OCI-LY3 (cell line): ENCODE measurements at regions not wholly inside any gene's neighbourhood (a gene's known extent, or its start where the extent isn't known, plus 50 kb on each side); places are given as distances from the start of the nearest gene placed in this dataset.

Source experiments
- EZH2phosphoT487 ChIP-seq: fragments of 200-600 bp; shearing (Covaris generic); IDR thresholded peaks from 2 replicates; pipeline ENCODE4 v1.6.1; 2018; ENCODE audit warnings: antibody characterized with exemption, mixed run types, low read depth
- TF ChIP-seq, protein P1 (sequence below): fragments of 200-600, 300-600 bp; sonication (generic); IDR thresholded peaks from 2 replicates; pipeline ENCODE4 v1.5.1; 2014; ENCODE audit warnings: antibody characterized with exemption, low read length, low read depth

DNA sequence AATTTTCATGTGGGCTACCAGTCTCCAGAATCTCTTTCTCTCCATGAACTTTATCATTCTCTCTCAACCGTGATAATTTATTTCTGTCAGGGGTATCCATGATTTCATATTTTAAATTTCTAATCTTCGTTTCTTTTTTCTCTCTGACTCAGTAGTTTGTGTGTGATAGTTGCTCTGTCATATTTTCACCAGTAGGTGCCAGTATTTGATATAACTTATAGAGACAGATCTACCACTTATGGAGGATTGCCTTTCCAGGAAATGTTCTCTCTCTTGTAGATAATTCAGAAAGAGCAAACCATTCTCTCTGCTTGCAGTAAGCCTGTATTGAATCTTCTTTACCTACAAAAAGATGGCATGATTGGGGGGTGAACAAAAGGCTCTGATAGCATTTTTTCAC is 79.3 kb upstream of the DYNLT3 start:
- TF ChIP-seq, protein P1, sequence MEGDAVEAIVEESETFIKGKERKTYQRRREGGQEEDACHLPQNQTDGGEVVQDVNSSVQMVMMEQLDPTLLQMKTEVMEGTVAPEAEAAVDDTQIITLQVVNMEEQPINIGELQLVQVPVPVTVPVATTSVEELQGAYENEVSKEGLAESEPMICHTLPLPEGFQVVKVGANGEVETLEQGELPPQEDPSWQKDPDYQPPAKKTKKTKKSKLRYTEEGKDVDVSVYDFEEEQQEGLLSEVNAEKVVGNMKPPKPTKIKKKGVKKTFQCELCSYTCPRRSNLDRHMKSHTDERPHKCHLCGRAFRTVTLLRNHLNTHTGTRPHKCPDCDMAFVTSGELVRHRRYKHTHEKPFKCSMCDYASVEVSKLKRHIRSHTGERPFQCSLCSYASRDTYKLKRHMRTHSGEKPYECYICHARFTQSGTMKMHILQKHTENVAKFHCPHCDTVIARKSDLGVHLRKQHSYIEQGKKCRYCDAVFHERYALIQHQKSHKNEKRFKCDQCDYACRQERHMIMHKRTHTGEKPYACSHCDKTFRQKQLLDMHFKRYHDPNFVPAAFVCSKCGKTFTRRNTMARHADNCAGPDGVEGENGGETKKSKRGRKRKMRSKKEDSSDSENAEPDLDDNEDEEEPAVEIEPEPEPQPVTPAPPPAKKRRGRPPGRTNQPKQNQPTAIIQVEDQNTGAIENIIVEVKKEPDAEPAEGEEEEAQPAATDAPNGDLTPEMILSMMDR, result peak; percentile 67
- no peak for TF ChIP-seq EZH2phosphoT487
